H1 (cell line): ENCODE measurements at regions not wholly inside any gene's neighbourhood (a gene's known extent, or its start where the extent isn't known, plus 50 kb on each side); places are given as distances from the start of the nearest gene placed in this dataset.
"Not testable (repeated sequence)": the region's sequence is repeated elsewhere in the genome, so short reads cannot be mapped to it uniquely, and the experiment has no call there.

ENCODE experiments used
- CBX5 ChIP-seq: fragments of 300-800, 300-1000 bp; sonication (generic); IDR thresholded peaks from 2 replicates; pipeline ENCODE4 v1.7.1; 2016; ENCODE audit warnings: antibody characterized with exemption, low read length, low read depth
- CEBPB ChIP-seq: IDR thresholded peaks from 2 replicates; pipeline ENCODE4 v1.6.1; 2012; ENCODE audit warnings: low read depth, low read length
- CREB1 ChIP-seq: IDR thresholded peaks from 2 replicates; pipeline ENCODE4 v1.6.1; 2012; ENCODE audit warnings: inconsistent platforms
- CTCF ChIP-seq, 3 experiments: IDR thresholded peaks; 1 replicate in 2 of 3; 2 replicates in 1 of 3; pipeline versions ENCODE4 v1.5.1 to v1.6.1; 2011; ENCODE audit warnings: low read length in 3 of 3, mild to moderate bottlenecking in 3 of 3, inconsistent platforms in 2 of 3, low read depth in 1 of 3, moderate library complexity in 1 of 3; ENCODE audit not compliant: insufficient read depth in 1 of 3; ENCODE audit errors: control extremely low read depth in 1 of 3
- EGR1 ChIP-seq: IDR thresholded peaks from 2 replicates; pipeline ENCODE4 v1.6.1; 2011; ENCODE audit warnings: low read depth, low read length, borderline replicate concordance
- EZH2 ChIP-seq: fragments of 200-600 bp; sonication (generic); IDR thresholded peaks from 2 replicates; pipeline ENCODE4 v1.7.1; 2012; ENCODE audit warnings: low read depth, mild to moderate bottlenecking, moderate library complexity, low read length, inconsistent platforms; ENCODE audit not compliant: severe bottlenecking
- MAX ChIP-seq: IDR thresholded peaks from 2 replicates; pipeline ENCODE4 v1.6.1; 2012; ENCODE audit warnings: inconsistent platforms
- RAD21 ChIP-seq, 2 experiments: IDR thresholded peaks in 1 of 2; conservative IDR thresholded peaks in 1 of 2; 2 replicates each; pipeline ENCODE4 v1.6.1; 2011; ENCODE audit warnings: low read depth in 2 of 2, low read length in 2 of 2, improper control_type of control experiment in 1 of 2, inconsistent platforms in 1 of 2, mild to moderate bottlenecking in 1 of 2, moderate library complexity in 1 of 2
- RFX5 ChIP-seq: IDR thresholded peaks from 2 replicates; pipeline ENCODE4 v1.6.1; 2011; ENCODE audit warnings: low read depth, low read length, improper control_type of control experiment, borderline replicate concordance
- RXRA ChIP-seq: IDR thresholded peaks from 2 replicates; pipeline ENCODE4 v1.6.1; 2011; ENCODE audit warnings: low read depth, mild to moderate bottlenecking, low read length, moderate library complexity; ENCODE audit not compliant: insufficient read depth
- SAP30 ChIP-seq: fragments of 300-600 bp; sonication (generic); IDR thresholded peaks from 2 replicates; pipeline ENCODE4 v1.7.1; 2012; ENCODE audit warnings: low read length, moderate library complexity, mild to moderate bottlenecking, inconsistent platforms; ENCODE audit not compliant: insufficient read depth, insufficient replicate concordance
- TBP ChIP-seq: IDR thresholded peaks from 2 replicates; pipeline ENCODE4 v1.6.1; 2011; ENCODE audit warnings: low read depth, low read length, improper control_type of control experiment
- YY1 ChIP-seq: IDR thresholded peaks from 2 replicates; pipeline ENCODE4 v1.6.1; 2011; ENCODE audit warnings: low read depth, mild to moderate bottlenecking, low read length
- ZNF274 ChIP-seq: IDR thresholded peaks from 2 replicates; pipeline ENCODE4 v1.7.0; 2012; ENCODE audit warnings: low read length, borderline replicate concordance; ENCODE audit errors: extremely low read depth

GRCh38 chr17:22119751-22120150 is 427.4 kb downstream of the KCNJ18 start:
- not testable (repeated sequence) for TF ChIP-seq CTCF (IDR thresholded peaks at IDR 0.05; ENCODE audit: control extremely low read depth in 1 of 3, insufficient read depth in 1 of 3, low read depth in 1 of 3, low read length in 3 of 3); CEBPB; EZH2; RAD21 (IDR thresholded peaks at IDR 0.05 in 1 of 2, conservative IDR thresholded peaks at IDR 0.05 in 1 of 2; ENCODE audit: low read depth in 2 of 2, low read length in 2 of 2); RFX5; CBX5; ZNF274; EGR1; RXRA; TBP; YY1; CREB1; SAP30; MAX
